ENCODE measurements at regions not wholly inside any gene's neighbourhood (a gene's known extent, or its start where the extent isn't known, plus 50 kb on each side); places are given as distances from the start of the nearest gene placed in this dataset.

GRCh38 chr22:22141031-22141430 is 103.6 kb upstream of the VPREB1 start:
- no peaks in the 10 kb centered on the region for H3K4me1 Mint-ChIP-seq (ENCODE audit: low read depth)
- intact Hi-C loops (cut with micrococcal nuclease) = no loop called here
- DNase-seq = no peak
- no peak overlapping the region for H3K4me3 Mint-ChIP-seq
- ChIA-PET CTCF (no interaction called here), POLR2A (no interaction called here)
- no peak overlapping the region for H3K27ac Mint-ChIP-seq
- H3K36me3 Mint-ChIP-seq = no peaks in the 10 kb centered on the region
- H3K9me3 Mint-ChIP-seq = no peaks in the 10 kb centered on the region
- H3K27me3 Mint-ChIP-seq = peaks cover 32% of the 10 kb centered on the region

GRCh38 chr22:22139364-22139763 is 105.2 kb upstream of the VPREB1 start:
- intact Hi-C loops (cut with micrococcal nuclease) = no loop called here
- CTCF ChIA-PET = interaction anchor here (0.7 kb wide), 1 partner anchor 18 kb away, joined by 3 read pairs; no protein-coding TSS in a partner anchor
- Mint-ChIP-seq H3K27ac (no peak overlapping the region), H3K4me3 (no peak overlapping the region), H3K4me1 (ENCODE audit: low read depth) (no peaks in the 10 kb centered on the region), H3K27me3 (peaks cover 34% of the 10 kb centered on the region), H3K9me3 (no peaks in the 10 kb centered on the region), H3K36me3 (no peaks in the 10 kb centered on the region)
- DNase-seq = no peak
- POLR2A ChIA-PET = no interaction called here

GRCh38 chr22:22138915-22139314 is 105.7 kb upstream of the VPREB1 start:
- peaks cover 34% of the 10 kb centered on the region for H3K27me3 Mint-ChIP-seq
- no peak overlapping the region for H3K27ac Mint-ChIP-seq
- H3K36me3 Mint-ChIP-seq = no peaks in the 10 kb centered on the region
- POLR2A ChIA-PET = no interaction called here
- intact Hi-C loops (cut with micrococcal nuclease) = no loop called here
- H3K9me3 Mint-ChIP-seq = no peaks in the 10 kb centered on the region
- DNase-seq = no peak
- no peaks in the 10 kb centered on the region for H3K4me1 Mint-ChIP-seq (ENCODE audit: low read depth)
- no peak overlapping the region for H3K4me3 Mint-ChIP-seq
- CTCF ChIA-PET = interaction anchor here (0.7 kb wide), 1 partner anchor 19 kb away, joined by 3 read pairs; no protein-coding TSS in a partner anchor

GRCh38 chr22:22137891-22138290 is 106.7 kb upstream of the VPREB1 start:
- POLR2A ChIA-PET = interaction anchor here (0.7 kb wide), 1 partner anchor 353 kb away, joined by 3 read pairs; no protein-coding TSS in a partner anchor
- H3K27me3 Mint-ChIP-seq = peaks cover 32% of the 10 kb centered on the region
- no peak overlapping the region for H3K4me3 Mint-ChIP-seq
- H3K36me3 Mint-ChIP-seq = no peaks in the 10 kb centered on the region
- H3K9me3 Mint-ChIP-seq = no peaks in the 10 kb centered on the region
- no peak overlapping the region for H3K27ac Mint-ChIP-seq
- CTCF ChIA-PET = interaction anchor here (1.3 to 1.8 kb wide), 3 partner anchors 27 to 64 kb away, joined by 3 to 7 read pairs (median 4); no protein-coding TSS in a partner anchor
- DNase-seq = no peak
- intact Hi-C loops (cut with micrococcal nuclease) = no loop called here
- H3K4me1 Mint-ChIP-seq (ENCODE audit: low read depth) = no peaks in the 10 kb centered on the region

- Mint-ChIP-seq H3K4me1 (ENCODE audit: low read depth) (peaks cover 6% of the 10 kb centered on the region), H3K9me3 (no peaks in the 10 kb centered on the region), H3K4me3 (no peak overlapping the region), H3K27me3 (peaks cover 9% of the 10 kb centered on the region), H3K36me3 (no peaks in the 10 kb centered on the region), H3K27ac (no peak overlapping the region)
- intact Hi-C loops (cut with micrococcal nuclease) = no loop called here
- POLR2A ChIA-PET = no interaction called here
- CTCF ChIA-PET = interaction anchor here (1.4 kb wide), 1 partner anchor 23 kb away, joined by 3 read pairs; no protein-coding TSS in a partner anchor
- no peak for DNase-seq
These were observed 110.7 kb upstream of the VPREB1 start for GRCh38 chr22:22133910-22134309.

DNA sequence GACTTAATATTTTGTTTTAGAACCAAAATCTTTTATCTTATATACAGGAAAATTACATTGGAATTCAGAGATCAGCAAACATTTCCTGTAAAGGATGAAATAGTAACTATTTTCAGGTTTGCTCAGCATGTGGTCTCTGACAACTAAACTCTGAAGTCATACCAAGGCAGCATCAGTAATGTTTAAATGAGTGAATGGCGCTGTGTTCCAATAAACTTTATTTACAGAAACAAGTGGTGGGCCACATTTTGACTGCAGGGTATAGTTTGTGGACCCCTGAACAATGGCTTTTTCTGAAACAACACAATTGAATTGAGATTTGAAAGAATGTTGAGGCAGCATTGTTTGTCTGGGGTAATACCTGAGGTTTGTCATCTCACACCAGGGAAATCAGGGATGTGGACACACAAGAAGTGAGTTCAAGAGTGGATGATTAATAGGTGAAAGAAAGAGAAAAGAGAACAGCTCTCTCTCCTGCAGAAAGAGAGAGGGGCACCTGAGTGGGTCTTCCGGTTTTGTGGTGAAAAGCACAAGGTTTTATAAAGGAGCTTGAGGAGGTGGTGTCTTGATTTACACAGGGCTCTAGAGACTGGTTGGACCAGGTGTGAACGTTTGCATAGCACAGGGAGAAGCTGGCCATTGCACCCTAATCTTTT is 113.5 kb upstream of the VPREB1 start:
- intact Hi-C loops (cut with micrococcal nuclease) = no loop called here
- POLR2A ChIA-PET = no interaction called here
- no peak overlapping the region for H3K27ac Mint-ChIP-seq

DNA sequence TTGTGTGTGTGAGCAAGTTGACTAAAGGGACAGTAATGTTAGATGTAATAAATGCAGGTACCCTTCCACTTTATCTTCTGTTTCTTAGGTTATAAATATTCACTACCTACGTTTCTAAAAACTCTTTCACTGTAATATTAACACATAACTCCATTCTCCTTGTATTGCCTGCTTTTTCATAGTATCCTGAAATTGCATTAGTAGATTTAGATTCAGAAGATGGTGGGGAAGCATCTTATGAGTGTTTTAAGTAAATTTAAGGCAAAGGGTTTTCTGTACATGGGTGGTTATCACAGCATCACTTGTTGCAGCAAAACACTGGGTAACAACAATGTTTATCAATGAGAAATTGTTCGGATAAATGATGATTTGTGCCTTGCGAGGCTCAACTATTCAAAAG is 115.2 kb upstream of the VPREB1 start:
- CTCF ChIA-PET = no interaction called here
- POLR2A ChIA-PET = no interaction called here
- intact Hi-C loops (cut with micrococcal nuclease) = no loop called here
- H3K27me3 Mint-ChIP-seq = peaks cover 8% of the 10 kb centered on the region
- no peak overlapping the region for H3K27ac Mint-ChIP-seq
- no peak overlapping the region for H3K4me3 Mint-ChIP-seq
- H3K4me1 Mint-ChIP-seq (ENCODE audit: low read depth) = peaks cover 6% of the 10 kb centered on the region
- DNase-seq = no peak
- no peaks in the 10 kb centered on the region for H3K9me3 Mint-ChIP-seq
- H3K36me3 Mint-ChIP-seq = no peaks in the 10 kb centered on the region

More for the DNA sequence above, 113.5 kb upstream of the VPREB1 start:
- Mint-ChIP-seq H3K4me1 (ENCODE audit: low read depth) (peaks cover 6% of the 10 kb centered on the region), H3K27me3 (peaks cover 9% of the 10 kb centered on the region), H3K4me3 (no peak overlapping the region), H3K9me3 (no peaks in the 10 kb centered on the region), H3K36me3 (no peaks in the 10 kb centered on the region)
- CTCF ChIA-PET = interaction anchor here (0.8 to 1.3 kb wide), 3 partner anchors 12 to 105 kb away, joined by 3 to 5 read pairs (median 3); no protein-coding TSS in a partner anchor
- DNase-seq = no peak

GRCh38 chr22:22128440-22128839 is 116.1 kb upstream of the VPREB1 start:
- peaks cover 6% of the 10 kb centered on the region for H3K4me1 Mint-ChIP-seq (ENCODE audit: low read depth)
- no peaks in the 10 kb centered on the region for H3K36me3 Mint-ChIP-seq
- H3K9me3 Mint-ChIP-seq = no peaks in the 10 kb centered on the region
- CTCF ChIA-PET = interaction anchor here (0.5 to 1.3 kb wide), 2 partner anchors 69 to 79 kb away, joined by 3 read pairs; no protein-coding TSS in a partner anchor
- H3K27me3 Mint-ChIP-seq = peaks cover 16% of the 10 kb centered on the region
- POLR2A ChIA-PET = no interaction called here
- no peak for DNase-seq
- intact Hi-C loops (cut with micrococcal nuclease) = no loop called here
- H3K4me3 Mint-ChIP-seq = no peak overlapping the region
- no peak overlapping the region for H3K27ac Mint-ChIP-seq

DNA sequence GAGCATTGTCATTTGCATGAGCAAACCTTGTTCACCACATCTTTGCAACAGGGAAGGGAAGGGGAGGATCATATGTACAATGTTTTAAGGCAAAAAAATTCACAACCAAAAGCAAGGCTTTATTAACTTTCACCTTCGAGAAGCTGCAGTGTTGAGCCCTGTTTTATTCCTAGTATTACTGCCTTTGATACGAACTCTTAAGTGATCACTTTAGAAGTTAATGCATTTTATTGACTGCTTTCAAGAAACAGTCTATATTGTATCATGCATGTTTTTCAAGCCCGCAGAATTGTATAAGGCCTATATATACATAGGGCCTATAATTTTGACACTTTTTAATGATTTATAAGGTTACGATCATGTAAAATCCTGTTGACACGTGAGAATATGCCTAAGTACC is 117.5 kb upstream of the VPREB1 start:
- Mint-ChIP-seq H3K4me3 (no peak overlapping the region), H3K27ac (no peak overlapping the region), H3K9me3 (no peaks in the 10 kb centered on the region), H3K27me3 (peaks cover 20% of the 10 kb centered on the region), H3K4me1 (ENCODE audit: low read depth) (peaks cover 6% of the 10 kb centered on the region), H3K36me3 (no peaks in the 10 kb centered on the region)
- ChIA-PET CTCF (no interaction called here), POLR2A (no interaction called here)
- no peak for DNase-seq
- intact Hi-C loops (cut with micrococcal nuclease) = no loop called here

GRCh38 chr22:22125579-22126468 is 118.8 kb upstream of the VPREB1 start:
- Mint-ChIP-seq H3K4me3 (no peak overlapping the region), H3K4me1 (ENCODE audit: low read depth) (no peaks in the 10 kb centered on the region), H3K9me3 (no peaks in the 10 kb centered on the region), H3K27ac (no peak overlapping the region), H3K27me3 (peaks cover 20% of the 10 kb centered on the region), H3K36me3 (no peaks in the 10 kb centered on the region)
- no peak for DNase-seq
- CTCF ChIA-PET = interaction anchor here (0.6 kb wide), 1 partner anchor 72 kb away, joined by 3 read pairs; no protein-coding TSS in a partner anchor
- intact Hi-C loops (cut with micrococcal nuclease) = no loop called here
- POLR2A ChIA-PET = no interaction called here

GRCh38 chr22:22125028-22125578 is 119.5 kb upstream of the VPREB1 start:
- ChIA-PET CTCF (interaction anchor here (0.6 kb wide), 1 partner anchor 72 kb away, joined by 3 read pairs; no protein-coding TSS in a partner anchor), POLR2A (no interaction called here)
- no peak for DNase-seq
- Mint-ChIP-seq H3K27ac (no peak overlapping the region), H3K27me3 (peaks cover 21% of the 10 kb centered on the region), H3K4me3 (no peak overlapping the region), H3K36me3 (no peaks in the 10 kb centered on the region), H3K4me1 (ENCODE audit: low read depth) (no peaks in the 10 kb centered on the region), H3K9me3 (no peaks in the 10 kb centered on the region)
- intact Hi-C loops (cut with micrococcal nuclease) = no loop called here

DNA sequence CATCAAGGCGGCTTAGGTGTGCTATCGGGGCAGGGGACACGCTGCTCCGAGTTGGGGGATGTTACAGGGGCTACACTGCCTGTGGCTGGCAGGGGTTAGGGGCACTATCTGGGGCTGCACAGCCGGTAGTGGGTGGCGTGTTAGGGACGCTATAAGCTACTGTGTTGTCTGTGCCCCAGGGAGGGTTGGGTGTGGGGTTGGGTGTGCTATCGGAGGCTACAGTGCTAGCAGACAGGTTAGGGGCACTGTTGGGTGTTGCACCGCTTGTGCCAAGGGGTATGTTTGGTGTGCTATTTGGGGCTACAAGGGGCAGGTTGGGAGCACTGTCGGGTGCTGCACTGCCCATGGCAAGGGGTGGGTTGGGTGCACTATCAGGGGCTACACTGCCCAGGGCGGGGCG is 120.2 kb upstream of the VPREB1 start:
- intact Hi-C loops (cut with micrococcal nuclease) = no loop called here
- ChIA-PET CTCF (no interaction called here), POLR2A (no interaction called here)
- no peak overlapping the region for H3K4me3 Mint-ChIP-seq
- H3K36me3 Mint-ChIP-seq = no peaks in the 10 kb centered on the region
- no peak overlapping the region for H3K27ac Mint-ChIP-seq
- peaks cover 23% of the 10 kb centered on the region for H3K27me3 Mint-ChIP-seq
- DNase-seq = no peak
- no peaks in the 10 kb centered on the region for H3K9me3 Mint-ChIP-seq
- H3K4me1 Mint-ChIP-seq (ENCODE audit: low read depth) = no peaks in the 10 kb centered on the region
